PC-3 (cell line): ENCODE measurements at regions not wholly inside any gene's neighbourhood (a gene's known extent, or its start where the extent isn't known, plus 50 kb on each side); places are given as distances from the start of the nearest gene placed in this dataset.

Source experiments
- ATAC-seq: fragments of 200-7000 bp; cut with Tn5 transposase; 2 replicates; pipeline ENCODE4 v1.9.1; 2020; ENCODE audit warnings: mild to moderate bottlenecking, moderate library complexity
- BruUV-seq: library from RNA; stranded (reverse); fragments of 400-500 nt; replicated peaks from 2 replicates; lab custom pipeline; 2021; lab: Mats Ljungman, UMichigan
- CTCF ChIA-PET: fragments of 300-600 bp; sonication (Branson Sonifier 250); formaldehyde crosslinking; loops from one replicate; lab custom pipeline; 2022; ENCODE audit warnings: antibody characterized with exemption; lab: Charles Lee
- POLR2A ChIA-PET: fragments of 300-600 bp; sonication (Branson Sonifier 250); formaldehyde crosslinking; loops from one replicate; lab custom pipeline; 2022; ENCODE audit warnings: antibody characterized with exemption; ENCODE audit not compliant: unreplicated experiment; lab: Charles Lee
- DNase-seq: peaks from one replicate; pipeline ENCODE4 v3.0.0-alpha.2; 2015
- H2AFZ ChIP-seq: fragments of 300-600 bp; sonication (generic); 2 replicates; pipeline ENCODE4 v1.6.0; 2016; ENCODE audit warnings: antibody characterized with exemption, low read length
- H3F3A ChIP-seq: fragments of 300-600 bp; sonication (generic); one replicate; pipeline ENCODE4 v1.6.0; 2017; ENCODE audit warnings: antibody characterized with exemption, low read length, control low read depth, mild to moderate bottlenecking; ENCODE audit not compliant: unreplicated experiment
- H3K27ac ChIP-seq: fragments of 300-600 bp; sonication (generic); 2 replicates; pipeline ENCODE4 v1.5.1; 2016; ENCODE audit warnings: mild to moderate bottlenecking, low read length
- H3K27me3 ChIP-seq: fragments of 300-600 bp; sonication (generic); 2 replicates; pipeline ENCODE4 v1.6.1; 2016; ENCODE audit warnings: low read length, mixed read lengths
- H3K36me3 ChIP-seq: fragments of 300-600 bp; sonication (generic); 2 replicates; pipeline ENCODE4 v1.6.1; 2016; ENCODE audit warnings: low read depth, mixed run types, low read length, mixed read lengths
- H3K4me1 ChIP-seq: fragments of 300-600 bp; sonication (generic); 2 replicates; pipeline ENCODE4 v1.5.1; 2016; ENCODE audit warnings: low read length; ENCODE audit not compliant: insufficient read depth
- H3K4me2 ChIP-seq: fragments of 300-600 bp; sonication (generic); 2 replicates; pipeline ENCODE4 v1.6.0; 2016; ENCODE audit warnings: low read length
- H3K4me3 ChIP-seq: fragments of 300-600 bp; sonication (generic); 2 replicates; pipeline ENCODE4 v1.5.1; 2016; ENCODE audit warnings: mild to moderate bottlenecking, low read length, mixed read lengths
- H3K79me2 ChIP-seq: fragments of 300-600 bp; sonication (generic); 2 replicates; pipeline ENCODE4 v1.6.1; 2017; ENCODE audit warnings: low read length, mixed read lengths
- H3K9ac ChIP-seq: fragments of 300-600 bp; sonication (generic); 2 replicates; pipeline ENCODE4 v1.6.0; 2016; ENCODE audit warnings: mild to moderate bottlenecking, low read length
- H3K9me2 ChIP-seq: fragments of 300-600 bp; sonication (generic); replicated peaks from 2 replicates; pipeline ENCODE4 v1.6.1; 2016; ENCODE audit warnings: mixed run types, low read length, mixed read lengths
- H3K9me3 ChIP-seq: fragments of 300-600 bp; sonication (generic); 2 replicates; pipeline ENCODE4 v1.6.1; 2016; ENCODE audit warnings: low read length, mixed read lengths
- H4K20me1 ChIP-seq: fragments of 300-600 bp; sonication (generic); 2 replicates; pipeline ENCODE4 v1.6.1; 2016; ENCODE audit warnings: low read length, mixed read lengths
- CTCF ChIP-seq: fragments of 300-600 bp; sonication (generic); conservative IDR thresholded peaks from 2 replicates; pipeline ENCODE4 v1.5.1; 2017; ENCODE audit warnings: antibody characterized with exemption, low read depth, mild to moderate bottlenecking, low read length
- EZH2 ChIP-seq: fragments of 300-600 bp; sonication (generic); IDR thresholded peaks from one replicate; pipeline ENCODE4 v1.6.1; 2017; ENCODE audit warnings: antibody characterized with exemption, mild to moderate bottlenecking, low read length; ENCODE audit not compliant: unreplicated experiment
- EZH2phosphoT487 ChIP-seq: fragments of 300-600 bp; sonication (generic); IDR thresholded peaks from 2 replicates; pipeline ENCODE4 v1.6.1; 2018; ENCODE audit warnings: mild to moderate bottlenecking, antibody characterized with exemption, low read length, borderline replicate concordance
- intact Hi-C: fragments of 100-400 bp; cut with micrococcal nuclease; formaldehyde crosslinking; loops from 2 replicates; pipeline ENCODE4 v1.9.0; 2023

GRCh38 chr21:18711662-18712061 is 308.1 kb upstream of the TMPRSS15 start:
- no peak for DNase-seq
- Histone ChIP-seq H3K9ac (no peak overlapping the region), H3K79me2 (no peaks in the 10 kb centered on the region), H3K4me3 (no peak overlapping the region), H3K27ac (no peak overlapping the region), H3K27me3 (no peaks in the 10 kb centered on the region), H3K9me2 (no peaks in the 10 kb centered on the region), H4K20me1 (no peaks in the 10 kb centered on the region), H3F3A (no peaks in the 10 kb centered on the region), H2AFZ (no peak overlapping the region), H3K4me2 (no peak overlapping the region), H3K36me3 (no peaks in the 10 kb centered on the region), H3K4me1 (peaks cover 3% of the 10 kb centered on the region; the same call in 1 of the 2 replicates), H3K9me3 (peaks cover 8% of the 10 kb centered on the region; the same call in 1 of the 2 replicates)
- no TSS peak for BruUV-seq
- TF ChIP-seq EZH2 (no peak), EZH2phosphoT487 (no peak), CTCF (no peak)
- no peak for ATAC-seq
- intact Hi-C loops: no loop called here
- ChIA-PET CTCF (no interaction called here), POLR2A (no interaction called here)

- Histone ChIP-seq H3K9me2 (no peaks in the 10 kb centered on the region), H3K36me3 (no peaks in the 10 kb centered on the region), H3K4me2 (no peak overlapping the region), H3F3A (no peaks in the 10 kb centered on the region), H2AFZ (no peak overlapping the region), H3K9me3 (peaks cover 8% of the 10 kb centered on the region; the same call in 1 of the 2 replicates), H3K27me3 (no peaks in the 10 kb centered on the region), H3K4me1 (peaks cover 7% of the 10 kb centered on the region; the same call in 1 of the 2 replicates), H4K20me1 (no peaks in the 10 kb centered on the region), H3K79me2 (no peaks in the 10 kb centered on the region), H3K9ac (no peak overlapping the region), H3K4me3 (no peak overlapping the region), H3K27ac (no peak overlapping the region)
- DNase-seq (no peak), ATAC-seq (no peak)
- POLR2A ChIA-PET: no interaction called here
- CTCF ChIA-PET: no interaction called here
- intact Hi-C loops: no loop called here
- TF ChIP-seq CTCF (no peak), EZH2phosphoT487 (no peak), EZH2 (no peak)
- no TSS peak for BruUV-seq
These were observed 312.0 kb upstream of the TMPRSS15 start for GRCh38 chr21:18715606-18716005.

- Histone ChIP-seq H3K4me1 (peaks cover 7% of the 10 kb centered on the region; the same call in 1 of the 2 replicates), H2AFZ (no peak overlapping the region), H3F3A (no peaks in the 10 kb centered on the region), H4K20me1 (no peaks in the 10 kb centered on the region), H3K4me2 (no peak overlapping the region), H3K4me3 (no peak overlapping the region), H3K27ac (no peak overlapping the region), H3K79me2 (no peaks in the 10 kb centered on the region), H3K36me3 (no peaks in the 10 kb centered on the region), H3K9me3 (0 out of 2 replicates have a peak, but pooled peaks cover 7% of the 10 kb centered on the region), H3K9ac (no peak overlapping the region), H3K9me2 (no peaks in the 10 kb centered on the region), H3K27me3 (no peaks in the 10 kb centered on the region)
- TF ChIP-seq EZH2 (no peak), CTCF (no peak), EZH2phosphoT487 (no peak)
- POLR2A ChIA-PET: no interaction called here
- CTCF ChIA-PET: no interaction called here
- DNase-seq (peak; percentile 50), ATAC-seq (peak; percentile 31)
- intact Hi-C loops: no loop called here
- no TSS peak for BruUV-seq
These were observed 313.1 kb upstream of the TMPRSS15 start for GRCh38 chr21:18716578-18717138.
